Neural crest cell (in vitro differentiated cells): ENCODE measurements at regions not wholly inside any gene's neighbourhood (a gene's known extent, or its start where the extent isn't known, plus 50 kb on each side); places are given as distances from the start of the nearest gene placed in this dataset.

Source experiments
- DNase-seq: peaks from one replicate; pipeline ENCODE4 v3.0.0; 2021; ENCODE audit warnings: low read depth, mixed read lengths, low spot score
- H3K27ac Mint-ChIP-seq: one replicate; pipeline ENCODE4 v1.8.0; 2021; ENCODE audit warnings: mild to moderate bottlenecking, mixed read lengths; ENCODE audit not compliant: unreplicated experiment
- H3K27me3 Mint-ChIP-seq: 2 replicates; pipeline ENCODE4 v1.8.0; 2021; ENCODE audit warnings: low read depth, mild to moderate bottlenecking, mixed read lengths
- H3K36me3 Mint-ChIP-seq: 2 replicates; pipeline ENCODE4 v1.8.0; 2021; ENCODE audit warnings: low read depth, mild to moderate bottlenecking, mixed read lengths
- H3K4me1 Mint-ChIP-seq: 2 replicates; pipeline ENCODE4 v1.8.0; 2021; ENCODE audit warnings: mixed read lengths
- H3K4me3 Mint-ChIP-seq: one replicate; pipeline ENCODE4 v1.8.0; 2021; ENCODE audit warnings: mild to moderate bottlenecking, mixed read lengths
- H3K9me3 Mint-ChIP-seq: 2 replicates; pipeline ENCODE4 v1.8.0; 2021; ENCODE audit warnings: mixed read lengths
- CTCF ChIP-seq: fragments of 200-600 bp; sonication (generic); conservative IDR thresholded peaks from 2 replicates; pipeline ENCODE4 v1.5.0; 2021; ENCODE audit warnings: antibody characterized with exemption, mild to moderate bottlenecking

DNA sequence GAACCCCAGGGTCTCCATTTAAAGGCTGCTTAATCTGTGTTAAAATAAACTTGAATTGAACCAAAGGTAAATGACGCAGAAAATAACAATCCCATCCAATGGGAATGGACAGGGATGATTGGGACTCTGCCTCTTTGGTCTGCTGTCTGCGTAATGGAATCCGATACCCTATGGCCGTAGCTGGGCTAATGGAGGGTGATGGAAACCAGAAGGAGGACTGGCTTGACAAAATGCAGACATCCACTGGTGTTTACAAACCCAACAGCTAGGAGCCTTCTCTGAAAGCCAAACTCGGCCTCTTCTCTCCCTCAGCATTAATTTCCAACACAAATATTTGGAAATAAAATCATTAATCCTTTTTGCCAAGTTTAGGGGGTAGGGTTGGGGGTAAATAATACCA lies 162.2 kb upstream of the CHST15 start:
- Mint-ChIP-seq H3K36me3 (no peaks in the 10 kb centered on the region), H3K27ac (no peak overlapping the region), H3K4me1 (peaks cover 5% of the 10 kb centered on the region), H3K27me3 (no peaks in the 10 kb centered on the region), H3K4me3 (no peak overlapping the region), H3K9me3 (peaks cover 4% of the 10 kb centered on the region)
- DNase-seq, result no peak
- TF ChIP-seq CTCF, result no peak

DNA sequence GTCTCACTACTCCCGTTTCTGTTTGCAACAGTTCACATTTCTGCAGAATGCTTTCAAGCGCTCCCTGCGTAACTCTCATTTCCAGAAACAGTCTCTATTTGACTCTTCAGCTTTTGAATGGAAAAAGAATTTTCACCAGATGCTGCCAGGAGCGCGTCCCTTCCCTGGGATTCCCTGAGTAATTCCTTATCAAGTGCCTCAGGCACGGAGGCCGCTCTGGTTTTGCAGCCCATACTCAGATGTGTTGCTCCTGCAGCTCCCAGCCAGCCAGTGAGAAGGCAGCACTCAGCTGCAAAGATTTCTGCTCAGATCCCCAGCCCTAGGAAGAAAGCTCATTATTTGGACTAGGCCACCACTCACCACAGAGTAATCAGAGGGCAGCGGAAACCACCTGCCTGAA lies 161.1 kb upstream of the CHST15 start:
- Mint-ChIP-seq H3K4me1 (peaks cover 5% of the 10 kb centered on the region), H3K27ac (no peak overlapping the region), H3K4me3 (no peak overlapping the region), H3K27me3 (no peaks in the 10 kb centered on the region), H3K36me3 (no peaks in the 10 kb centered on the region), H3K9me3 (peaks cover 4% of the 10 kb centered on the region)
- no peak for DNase-seq
- TF ChIP-seq CTCF, result no peak

DNA sequence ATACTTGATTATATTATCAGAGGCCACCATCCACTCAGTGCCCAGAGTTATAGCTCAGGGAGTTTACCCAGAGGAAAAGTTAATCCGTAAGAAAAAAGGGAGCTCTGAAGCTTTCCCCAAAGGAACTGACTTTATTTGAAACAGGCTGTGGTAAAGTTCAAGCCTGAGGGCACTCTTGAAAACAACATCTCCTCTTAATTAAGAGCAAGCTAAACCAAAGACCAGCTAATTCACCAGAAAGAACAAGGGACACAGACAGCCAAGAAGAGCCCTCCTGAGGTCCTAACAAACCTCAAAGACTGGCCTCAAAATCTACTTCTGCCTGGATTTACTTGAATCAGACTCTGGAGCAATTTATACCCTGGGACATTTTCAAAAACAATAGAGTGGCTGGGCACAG lies 159.6 kb upstream of the CHST15 start:
- Mint-ChIP-seq H3K4me3 (no peak overlapping the region), H3K9me3 (peaks cover 4% of the 10 kb centered on the region), H3K27me3 (no peaks in the 10 kb centered on the region), H3K4me1 (peaks cover 5% of the 10 kb centered on the region), H3K27ac (no peak overlapping the region), H3K36me3 (no peaks in the 10 kb centered on the region)
- TF ChIP-seq CTCF, result no peak
- no peak for DNase-seq

DNA sequence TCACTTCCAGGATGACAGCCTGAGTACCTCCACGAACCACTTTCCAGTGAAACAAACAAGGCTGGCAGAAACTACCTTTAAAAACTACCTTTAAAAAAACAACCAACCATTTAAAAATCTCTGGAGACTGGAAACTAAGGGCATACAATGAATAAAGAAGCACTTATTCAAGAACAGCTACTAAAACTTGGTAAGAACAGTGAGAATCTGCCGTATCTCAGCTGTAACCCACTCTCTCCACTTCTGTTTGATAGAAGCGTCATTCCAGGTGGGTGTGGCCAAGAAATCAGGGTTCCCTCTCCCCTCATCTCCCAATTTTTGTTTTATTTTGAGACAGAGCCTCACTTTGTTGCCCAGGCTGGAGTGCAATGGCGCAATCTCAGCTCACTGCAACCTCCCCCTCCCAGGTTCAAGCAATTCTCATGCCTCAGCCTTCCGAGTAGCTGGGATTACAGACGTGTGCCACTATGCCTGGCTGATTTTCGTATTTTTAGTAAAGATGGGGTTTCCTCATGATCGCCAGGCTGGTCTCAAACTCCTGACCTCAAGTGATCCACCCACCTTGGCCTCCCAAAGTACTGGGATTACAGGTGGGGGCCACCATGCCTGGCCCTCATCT lies 158.8 kb upstream of the CHST15 start:
- no peak overlapping the region for H3K4me3 Mint-ChIP-seq
- no peaks in the 10 kb centered on the region for H3K27me3 Mint-ChIP-seq
- H3K4me1 Mint-ChIP-seq, result peaks cover 5% of the 10 kb centered on the region
- TF ChIP-seq CTCF, result no peak
- no peak overlapping the region for H3K27ac Mint-ChIP-seq
- no peak for DNase-seq
- peaks cover 4% of the 10 kb centered on the region for H3K9me3 Mint-ChIP-seq
- no peaks in the 10 kb centered on the region for H3K36me3 Mint-ChIP-seq

DNA sequence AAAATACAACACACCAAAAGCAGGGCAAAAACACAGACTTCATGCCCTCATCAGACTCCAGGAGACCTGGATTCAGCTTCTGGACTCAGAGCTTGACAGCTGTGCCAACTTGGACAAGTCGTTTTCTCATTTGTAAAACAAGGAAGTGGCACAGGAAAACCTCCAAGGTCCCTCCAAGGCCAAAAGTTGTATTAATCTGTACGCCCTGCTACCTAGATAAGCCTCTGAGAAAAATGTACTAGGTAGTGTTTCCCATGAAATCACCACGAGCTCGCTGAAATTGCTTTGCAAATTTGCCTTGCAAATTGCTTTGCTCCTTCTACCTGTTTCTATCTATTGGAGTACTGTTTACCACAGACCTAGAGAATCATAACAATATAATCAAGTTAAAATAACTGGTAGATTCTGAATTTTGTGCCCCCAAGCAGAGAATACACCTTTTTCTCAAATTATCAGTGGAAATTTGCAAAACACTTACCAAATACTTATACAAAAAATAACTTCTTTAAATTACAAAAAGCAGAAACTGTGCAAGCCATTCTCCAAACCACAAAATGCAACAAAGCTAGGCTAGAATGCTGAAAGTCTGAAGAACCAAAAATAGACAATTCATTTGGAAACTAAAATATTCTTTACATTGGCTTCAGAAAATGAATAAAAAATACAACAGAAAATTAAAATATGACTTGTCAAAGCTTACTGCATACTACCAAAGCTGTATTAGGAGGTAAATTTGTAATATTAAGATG lies 158.1 kb upstream of the CHST15 start:
- no peak overlapping the region for H3K27ac Mint-ChIP-seq

More for the DNA sequence above, 158.1 kb upstream of the CHST15 start:
- H3K27me3 Mint-ChIP-seq, result no peaks in the 10 kb centered on the region
- no peak for TF ChIP-seq CTCF
- peaks cover 4% of the 10 kb centered on the region for H3K9me3 Mint-ChIP-seq
- no peak for DNase-seq
- no peaks in the 10 kb centered on the region for H3K36me3 Mint-ChIP-seq
- H3K4me3 Mint-ChIP-seq, result no peak overlapping the region
- H3K4me1 Mint-ChIP-seq, result peaks cover 5% of the 10 kb centered on the region
